K562 (cell line): ENCODE measurements at regions not wholly inside any gene's neighbourhood (a gene's known extent, or its start where the extent isn't known, plus 50 kb on each side); places are given as distances from the start of the nearest gene placed in this dataset.

Source experiments
- ATAC-seq: fragments of 200-7000 bp; cut with Tn5 transposase; 3 replicates; pipeline ENCODE4 v1.9.1; 2020; ENCODE audit warnings: moderate library complexity
- BruUV-seq: library from RNA; stranded (reverse); fragments of 400-500 nt; replicated peaks from 2 replicates; lab custom pipeline; 2021; lab: Mats Ljungman, UMichigan
- CTCF ChIA-PET: fragments of 300-600 bp; formaldehyde crosslinking; extraction: SDS; loops from one replicate; lab custom pipeline; 2021; ENCODE audit warnings: low intra/inter-chr PET ratio; lab: Yijun Ruan, JAX
- POLR2A ChIA-PET: fragments of 300-600, 350-650 bp; sonication (Branson Sonifier 250); formaldehyde crosslinking; extraction: SDS; loops from one replicate; lab custom pipeline; 2021; ENCODE audit warnings: antibody characterized with exemption, inconsistent platforms; lab: Yijun Ruan, JAX
- DNase-seq, 4 experiments: peaks; one replicate each; pipeline versions ENCODE4 v3.0.0 to v3.0.0-alpha.2; 2011 to 2018; ENCODE audit warnings: low spot score in 3 of 4, mixed read lengths in 3 of 4; ENCODE audit errors: extremely low read depth in 1 of 4
- FAIRE-seq: peaks from 2 replicates; lab custom pipeline; 2011; peaks lifted over from hg19 to GRCh38; lab: Jason Lieb, UNC
- H2AFZ ChIP-seq: 2 replicates; pipeline ENCODE4 v1.6.0; 2011; ENCODE audit warnings: low read depth, low read length, control low read depth, inconsistent platforms
- H3K27ac ChIP-seq: fragments of 200-600 bp; 3 replicates; pipeline ENCODE4 v1.8.0; 2011; ENCODE audit warnings: low read depth, mild to moderate bottlenecking, control low read depth, inconsistent platforms, low read length, moderate library complexity, mixed read lengths; ENCODE audit errors: extremely low read depth
- H3K27me3 ChIP-seq, 2 experiments: fragments of 300-600 bp in 1 of 2; 2 replicates in 1 of 2; 3 replicates in 1 of 2; pipeline versions ENCODE4 v1.6.0 to v1.8.0; 2011; ENCODE audit warnings: inconsistent platforms in 2 of 2, low read length in 2 of 2, mild to moderate bottlenecking in 1 of 2, mixed read lengths in 1 of 2, moderate library complexity in 1 of 2; ENCODE audit not compliant: control insufficient read depth in 2 of 2, insufficient read depth in 2 of 2
- H3K36me3 ChIP-seq: fragments of 300-600 bp; 3 replicates; pipeline ENCODE4 v1.8.0; 2011; ENCODE audit warnings: mild to moderate bottlenecking, low read length, inconsistent platforms; ENCODE audit not compliant: control insufficient read depth, insufficient read depth
- H3K4me1 ChIP-seq, 2 experiments: fragments of 200-600 bp in 1 of 2; replicated peaks in 1 of 2; 2 replicates in 1 of 2; 3 replicates in 1 of 2; pipeline versions ENCODE4 v1.5.1 to v1.8.0; 2011; ENCODE audit warnings: inconsistent platforms in 2 of 2, low read length in 2 of 2, mild to moderate bottlenecking in 1 of 2, mixed read lengths in 1 of 2, moderate library complexity in 1 of 2; ENCODE audit not compliant: control insufficient read depth in 2 of 2, insufficient read depth in 2 of 2
- H3K4me2 ChIP-seq: 2 replicates; pipeline ENCODE4 v1.6.1; 2011; ENCODE audit warnings: low read length, control low read depth, inconsistent platforms, mixed read lengths; ENCODE audit not compliant: insufficient read depth
- H3K4me3 ChIP-seq: fragments of 200-600 bp; sonication (generic), shearing (Covaris generic); 2 replicates; pipeline ENCODE4 v1.5.1; 2016; ENCODE audit warnings: control low read depth, inconsistent platforms
- H3K79me2 ChIP-seq: fragments of 200-600 bp; 3 replicates; pipeline ENCODE4 v1.8.0; 2011; ENCODE audit warnings: low read length, inconsistent platforms; ENCODE audit not compliant: control insufficient read depth, insufficient read depth
- H3K9ac ChIP-seq, 2 experiments: 2 replicates each; pipeline versions ENCODE4 v1.6.0 to v1.6.1; 2011; ENCODE audit warnings: low read depth in 2 of 2, low read length in 2 of 2, control low read depth in 1 of 2, inconsistent platforms in 1 of 2, mild to moderate bottlenecking in 1 of 2, mixed read lengths in 1 of 2; ENCODE audit not compliant: insufficient read depth in 1 of 2
- H3K9me1 ChIP-seq: one replicate; pipeline ENCODE4 v1.6.0; 2011; ENCODE audit warnings: inconsistent platforms, mild to moderate bottlenecking, low read length, moderate library complexity; ENCODE audit not compliant: control insufficient read depth, insufficient read depth
- H3K9me3 ChIP-seq: replicated peaks from 2 replicates; pipeline ENCODE4 v1.5.1; 2011; ENCODE audit warnings: low read depth, low read length, inconsistent platforms; ENCODE audit not compliant: control insufficient read depth, insufficient read depth
- H4K20me1 ChIP-seq: replicated peaks from 2 replicates; pipeline ENCODE4 v1.6.1; 2011; ENCODE audit warnings: low read length, inconsistent platforms, mixed read lengths; ENCODE audit not compliant: control insufficient read depth, insufficient read depth
- HNRNPLL ChIP-seq: fragments of 200-400 bp; formaldehyde crosslinking; IDR thresholded peaks from 2 replicates; pipeline ENCODE4 v1.6.1; 2017; ENCODE audit warnings: low read length, low read depth, mild to moderate bottlenecking; ENCODE audit not compliant: poor library complexity, severe bottlenecking
- MTA1 ChIP-seq: fragments of 450-650 bp; IDR thresholded peaks from 2 replicates; pipeline ENCODE4 v1.6.1; 2017; ENCODE audit warnings: borderline replicate concordance
- NRF1 ChIP-seq, 2 experiments: fragments of 450-650 bp; IDR thresholded peaks in 1 of 2; conservative IDR thresholded peaks in 1 of 2; 2 replicates each; pipeline ENCODE4 v1.6.1; 2014; ENCODE audit warnings: mild to moderate bottlenecking in 2 of 2
- WGBS: fragments of 100-300 bp; shearing (Covaris generic); methylation state at CpG from one replicate; pipeline ENCODE4 v1.1.6; 2016; ENCODE audit warnings: low coverage, mixed read lengths; ENCODE audit not compliant: insufficient coverage; ENCODE audit errors: missing lambda C conversion rate; 5-methylcytosine and 5-hydroxymethylcytosine counted together
- in situ Hi-C: fragments of 300-500 bp; cut with MboI; formaldehyde crosslinking; loops from 4 replicates; pipeline ENCODE4 v1.15.0; 2018; ENCODE audit warnings: inconsistent platforms, mixed read lengths
- intact Hi-C: fragments of 100-400 bp; cut with micrococcal nuclease; formaldehyde crosslinking; loops from 2 replicates; pipeline ENCODE4 v1.14.2; 2022
- TF ChIP-seq, protein P1 (sequence below): fragments of 450-650 bp; IDR thresholded peaks from 2 replicates; pipeline ENCODE4 v1.6.1; 2016

DNA sequence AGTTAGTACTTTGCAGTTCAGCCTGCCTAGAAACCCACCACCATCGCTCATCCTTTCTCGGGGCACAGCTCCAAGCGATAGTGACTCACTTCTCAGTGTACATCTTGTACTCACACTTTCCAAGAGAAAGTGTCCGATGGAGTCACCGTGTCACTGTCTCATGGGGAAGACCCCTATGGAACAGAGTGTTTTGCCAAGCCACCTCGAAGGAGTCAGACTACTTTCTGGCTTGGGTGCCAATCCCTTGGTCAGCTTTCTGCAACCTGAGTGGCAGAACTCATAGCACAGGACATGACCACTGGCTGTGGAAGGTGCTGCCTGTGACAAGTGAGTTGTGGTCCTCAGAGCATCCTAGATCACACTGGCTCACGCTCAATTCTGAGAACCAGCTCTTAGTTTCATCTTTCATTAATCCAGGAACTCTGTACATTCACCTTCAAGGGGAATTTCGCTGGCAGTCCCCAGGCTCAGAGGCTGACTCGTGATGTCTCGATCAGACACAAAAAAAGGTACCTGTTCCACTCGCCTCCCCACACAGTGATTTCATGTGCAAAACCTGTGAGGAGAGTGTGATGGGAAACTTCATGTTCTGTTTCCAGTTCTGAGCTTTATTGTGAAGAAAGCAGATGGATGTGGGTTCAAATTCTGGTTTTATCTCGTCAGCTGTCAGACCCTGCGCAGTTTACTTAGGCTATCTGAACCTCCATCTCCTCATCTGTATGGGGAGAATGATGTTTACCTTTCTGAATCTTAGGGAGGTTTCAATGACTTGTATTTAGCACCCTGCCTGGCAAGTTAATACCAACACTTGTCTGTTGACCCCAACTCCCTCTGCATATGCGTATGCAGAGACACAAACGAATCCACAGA, 127.3 kb upstream of the CCND2 start:
- no TSS peak for BruUV-seq
- DNase-seq (no peak), ATAC-seq (no peak), FAIRE-seq (no peak)
- Histone ChIP-seq H3K9me3 (no peaks in the 10 kb centered on the region), H3K27ac (no peak overlapping the region), H2AFZ (peak overlapping the region; percentile 44; the same call in 1 of the 2 replicates), H3K4me3 (no peak overlapping the region), H3K36me3 (no peaks in the 10 kb centered on the region), H3K4me1 (peaks cover 0 to 11% of the 10 kb centered on the region in 2 experiments; a peak in 4 of 5 replicates), H3K4me2 (no peak overlapping the region), H4K20me1 (no peaks in the 10 kb centered on the region), H3K27me3 (no peaks in the 10 kb centered on the region), H3K9ac (no peak overlapping the region), H3K9me1 (no peaks in the 10 kb centered on the region), H3K79me2 (no peaks in the 10 kb centered on the region)
- intact Hi-C loops (no loop called here), in situ Hi-C loops (no loop called here)
- CTCF ChIA-PET: no interaction called here
- TF ChIP-seq MTA1 (no peak), NRF1 (conservative IDR thresholded peaks at IDR 0.05 in 1 of 2, IDR thresholded peaks at IDR 0.05 in 1 of 2) (peak; percentile 23 to 41; a peak in 2 of 4 replicates), HNRNPLL (peak; percentile 80)
- TF ChIP-seq, protein P1, sequence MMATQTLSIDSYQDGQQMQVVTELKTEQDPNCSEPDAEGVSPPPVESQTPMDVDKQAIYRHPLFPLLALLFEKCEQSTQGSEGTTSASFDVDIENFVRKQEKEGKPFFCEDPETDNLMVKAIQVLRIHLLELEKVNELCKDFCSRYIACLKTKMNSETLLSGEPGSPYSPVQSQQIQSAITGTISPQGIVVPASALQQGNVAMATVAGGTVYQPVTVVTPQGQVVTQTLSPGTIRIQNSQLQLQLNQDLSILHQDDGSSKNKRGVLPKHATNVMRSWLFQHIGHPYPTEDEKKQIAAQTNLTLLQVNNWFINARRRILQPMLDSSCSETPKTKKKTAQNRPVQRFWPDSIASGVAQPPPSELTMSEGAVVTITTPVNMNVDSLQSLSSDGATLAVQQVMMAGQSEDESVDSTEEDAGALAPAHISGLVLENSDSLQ: peak; percentile 29; the same call in 1 of the 2 replicates
- POLR2A ChIA-PET: interaction anchor here (0.7 kb wide), 1 partner anchor 30 kb away, joined by 4 read pairs; no protein-coding TSS in a partner anchor
- WGBS: 10% methylated on average over 13 of the region's 15 CpGs
